Heart right ventricle (tissue), 16 donors: ENCODE measurements at regions not wholly inside any gene's neighbourhood (a gene's known extent, or its start where the extent isn't known, plus 50 kb on each side); places are given as distances from the start of the nearest gene placed in this dataset.

Source experiments
- ATAC-seq, 8 donors: fragments of 200-7000 bp; cut with Tn5 transposase; one replicate each; pipeline ENCODE4 v1.9.1; 2020; ENCODE audit warnings: mild to moderate bottlenecking in 8 of 8, moderate library complexity in 8 of 8, moderate number of reproducible peaks in 1 of 8
- DNase-seq, 2 donors: peaks; one replicate each; pipeline ENCODE4 v3.0.0-alpha.2; 2020
- H3K27ac ChIP-seq, 10 donors: fragments of 200-600 bp; sonication (generic) in 2 of 10; one replicate each; pipeline versions ENCODE4 v1.5.0 to v1.8.0; 2020 to 2022; ENCODE audit warnings: mild to moderate bottlenecking in 3 of 10
- H3K27me3 ChIP-seq, 7 donors: fragments of 200-600 bp; one replicate each; pipeline ENCODE4 v1.8.0; 2021 to 2022; ENCODE audit warnings: mild to moderate bottlenecking in 2 of 7
- H3K36me3 ChIP-seq, 9 donors: fragments of 200-600 bp; sonication (generic) in 1 of 9; one replicate each; pipeline versions ENCODE4 v1.5.0 to v1.8.0; 2020 to 2022; ENCODE audit warnings: mild to moderate bottlenecking in 2 of 9
- H3K4me1 ChIP-seq, 9 donors: fragments of 200-600 bp; sonication (generic) in 1 of 9; one replicate each; pipeline versions ENCODE4 v1.5.0 to v1.8.0; 2020 to 2022; ENCODE audit warnings: mild to moderate bottlenecking in 4 of 9
- H3K4me3 ChIP-seq, 10 donors: fragments of 200-600 bp; sonication (generic) in 2 of 10; one replicate each; pipeline versions ENCODE4 v1.5.0 to v1.8.0; 2020 to 2022; ENCODE audit warnings: mild to moderate bottlenecking in 7 of 10, moderate library complexity in 2 of 10
- H3K9me3 ChIP-seq, 11 donors: fragments of 200-600 bp in 10 of 11; sonication (generic) in 2 of 11; one replicate each; pipeline versions ENCODE4 v1.5.0 to v1.8.0; 2013 to 2022; ENCODE audit warnings: mild to moderate bottlenecking in 2 of 11, control low read depth in 1 of 11, moderate library complexity in 1 of 11
- CTCF ChIP-seq, 9 donors: fragments of 200-600 bp; sonication (generic) in 2 of 9; IDR thresholded peaks; one replicate each; pipeline versions ENCODE4 v1.5.0 to v1.8.0; 2021 to 2022; ENCODE audit warnings: antibody characterized with exemption in 9 of 9, mild to moderate bottlenecking in 5 of 9, moderate library complexity in 1 of 9
- WGBS, 2 donors: extraction: QIAGEN DNeasy Blood & Tissue Kit; methylation state at CpG; one replicate each; pipeline ENCODE4 v1.1.7; 2013; ENCODE audit warnings: inconsistent platforms in 1 of 2; 5-methylcytosine and 5-hydroxymethylcytosine counted together
- intact Hi-C, 10 donors: fragments of 100-400 bp; cut with DNase I; formaldehyde crosslinking; loops; one replicate each; pipeline versions ENCODE4 v1.11.1 to v1.14.2; 2022
- donor health status: Arrhythmogenic right ventricular cardiomyopathy.
- donor health status: ischemic (EF 13 %, LVEDD 7.1; RV severe dilation, severe dysfunction).
- donor health status: healthy with polysubstance abuse.
- donor health status: DM: no; HTN: yes; CAD: no.
- donor health status: DM: no; HTN: no; CAD: no.
- donor health status: ischemic (EF 25% LVEDD 6.9; RV normal size, moderate dysfunction).
- donor health status: ischemic (EF 25% LVEDD 5.7; RV mildly dilated, moderate dysfunction).
- donor health status: healthy.
- donor health status: DM: yes; HTN: yes; CAD: no.
- donor health status: Ischemic cardiomyopathy.
- donor health status: ischemic (EF 35%, LVEDD 5.7; RV mildly dilated, moderate dysfunction).
- donor health status: nonischemic (EF 11% LVEDD 7.7; RV severe dilation, severe dysfunction).
- donor health status: DM: yes; HTN: yes; CAD: no.
- donor health status: PGD.
- donor health status: ischemic (EF 29% LVEDD 5.4; RV normal size, mild dysfunction).
- donor health status: nonischemic (EF 23%, LVEDD 6.1; RV moderate dilation, normal function).

- intact Hi-C loops = loop anchor here (1.0 to 10.0 kb wide), 16 partner anchors 118 to 1211 kb away; partner anchors contain the start of gene RAP2B (in 5 of the 10)
- no peak for DNase-seq
- Histone ChIP-seq H3K4me1 (peaks cover 0 to 21% (median 4%) of the 10 kb centered on the region in 9 donors), H3K27me3 (no peaks in the 10 kb centered on the region), H3K27ac (peak overlapping the region in 1 of 10 donors; percentile 78), H3K36me3 (no peaks in the 10 kb centered on the region), H3K4me3 (no peak overlapping the region), H3K9me3 (no peaks in the 10 kb centered on the region)
- WGBS, 2 donors = 52 to 57% methylated on average over 3 of the region's 3 CpGs
- no peak for TF ChIP-seq CTCF (IDR thresholded peaks at IDR 0.05)
- peak in 1 of 8 donors; percentile 55 for ATAC-seq
Measured at GRCh38 chr3:153043729-153044328, 118.2 kb upstream of the RAP2B start.

GRCh38 chr3:153045150-153045549 lies 116.9 kb upstream of the RAP2B start:
- no peak for ATAC-seq
- Histone ChIP-seq H3K9me3 (no peaks in the 10 kb centered on the region), H3K36me3 (no peaks in the 10 kb centered on the region), H3K27ac (no peak overlapping the region), H3K4me1 (peaks cover 0 to 21% (median 4%) of the 10 kb centered on the region in 9 donors), H3K4me3 (no peak overlapping the region), H3K27me3 (no peaks in the 10 kb centered on the region)
- TF ChIP-seq CTCF (IDR thresholded peaks at IDR 0.05) = no peak
- intact Hi-C loops = loop anchor here in 9 of 10 donors (5.0 to 10.0 kb wide), 9 partner anchors 120 to 1210 kb away; partner anchors contain the start of gene RAP2B (in 1 of the 9)
- DNase-seq = no peak

- 95 to 97% methylated on average over 6 of the region's 6 CpGs for WGBS, 2 donors
- no peak for DNase-seq
- intact Hi-C loops = no loop called here
- TF ChIP-seq CTCF (IDR thresholded peaks at IDR 0.05) = no peak
- peaks cover 0 to 16% (median 0%) of the 10 kb centered on the region in 9 donors for H3K4me1 ChIP-seq
- ATAC-seq = no peak
- no peaks in the 10 kb centered on the region for H3K36me3 ChIP-seq
- H3K27me3 ChIP-seq = no peaks in the 10 kb centered on the region
- no peaks in the 10 kb centered on the region for H3K9me3 ChIP-seq
- no peak overlapping the region for H3K4me3 ChIP-seq
- no peak overlapping the region for H3K27ac ChIP-seq
Measured at GRCh38 chr3:153050978-153051377, 111.0 kb upstream of the RAP2B start.

- WGBS, 2 donors = 65% methylated on average over 6 of the region's 6 CpGs
- TF ChIP-seq CTCF (IDR thresholded peaks at IDR 0.05) = no peak
- ATAC-seq (peak in 2 of 8 donors; percentile 64 to 67), DNase-seq (no peak)
- Histone ChIP-seq H3K27ac (peak overlapping the region in 1 of 10 donors; percentile 21), H3K36me3 (no peaks in the 10 kb centered on the region), H3K4me3 (no peak overlapping the region), H3K4me1 (peaks cover 0 to 16% (median 0%) of the 10 kb centered on the region in 9 donors), H3K9me3 (no peaks in the 10 kb centered on the region), H3K27me3 (no peaks in the 10 kb centered on the region)
- intact Hi-C loops = no loop called here
Measured at GRCh38 chr3:153051427-153052095, 110.5 kb upstream of the RAP2B start.
